ENCODE measurements at regions not wholly inside any gene's neighbourhood (a gene's known extent, or its start where the extent isn't known, plus 50 kb on each side); places are given as distances from the start of the nearest gene placed in this dataset.
"Not testable (repeated sequence)": the region's sequence is repeated elsewhere in the genome, so short reads cannot be mapped to it uniquely, and the experiment has no call there.

- DNase-seq, result no peak
Observed at GRCh38 chr11:87628026-87628580, 547.1 kb downstream of the RAB38 start.

- DNase-seq, result not testable (repeated sequence)
Observed at GRCh38 chr11:87623531-87624365, 551.5 kb downstream of the RAB38 start.

DNA sequence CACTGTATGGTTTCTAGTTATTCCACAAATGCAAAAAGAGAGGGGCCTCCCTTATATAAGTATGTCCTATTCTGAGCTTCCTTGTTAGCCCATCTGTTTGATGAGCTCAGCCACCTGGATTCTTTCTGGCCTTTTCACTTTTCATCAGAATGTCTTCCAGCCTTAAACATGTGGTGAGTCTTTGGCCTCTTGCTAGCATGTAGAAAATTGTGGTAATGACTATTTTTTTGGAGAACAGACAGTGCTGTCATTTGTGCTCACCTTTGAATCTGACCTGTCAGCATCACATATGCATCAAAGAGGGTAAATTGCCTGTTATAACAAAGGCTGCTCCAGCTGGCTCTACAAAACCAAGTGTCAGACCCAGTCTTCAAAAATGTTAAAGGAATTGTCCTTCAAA is 558.7 kb downstream of the RAB38 start:
- no peak for DNase-seq

- no peak for DNase-seq
Observed at GRCh38 chr11:87604350-87604749, 566.6 kb downstream of the TMEM135 start.

DNA sequence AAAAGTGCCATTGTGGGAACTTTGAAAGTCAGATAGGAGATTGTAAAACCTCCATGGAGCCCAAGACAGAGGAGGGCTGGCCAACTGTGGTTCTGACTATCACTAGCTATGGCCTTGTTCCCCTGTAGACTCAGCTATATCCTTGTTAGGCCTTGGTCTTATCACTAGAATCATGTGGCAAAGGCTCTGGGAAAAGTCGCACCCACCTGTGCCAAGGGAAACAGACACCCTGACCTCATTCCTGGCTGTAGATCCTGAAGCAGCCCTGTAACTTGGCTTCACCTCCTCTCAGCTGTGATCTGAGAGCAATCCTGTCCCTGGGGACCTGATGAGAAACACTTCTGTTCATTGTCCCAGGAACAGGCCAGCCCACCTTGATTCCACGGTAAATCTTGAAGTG is 566.2 kb downstream of the TMEM135 start:
- DNase-seq, result no peak

DNA sequence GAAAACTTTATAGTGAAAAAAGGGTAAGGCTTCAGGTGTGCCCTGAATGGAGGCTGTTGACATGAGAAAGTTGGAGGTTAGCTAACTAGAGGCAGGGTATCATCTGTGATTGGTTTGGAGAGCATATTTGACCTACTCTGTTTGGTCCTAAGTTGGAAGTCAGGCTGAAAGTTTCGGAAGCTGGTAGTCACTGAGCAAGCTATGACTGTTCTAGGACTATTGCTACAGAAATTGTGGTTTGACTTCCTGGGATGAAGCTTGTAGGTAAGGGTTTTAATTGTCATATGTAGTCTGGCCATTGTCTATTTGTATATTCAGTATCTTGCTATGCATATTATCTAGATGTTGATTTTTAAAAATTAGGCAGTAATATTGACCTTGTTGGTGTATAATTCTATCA is 565.0 kb downstream of the TMEM135 start:
- no peak for DNase-seq

DNA sequence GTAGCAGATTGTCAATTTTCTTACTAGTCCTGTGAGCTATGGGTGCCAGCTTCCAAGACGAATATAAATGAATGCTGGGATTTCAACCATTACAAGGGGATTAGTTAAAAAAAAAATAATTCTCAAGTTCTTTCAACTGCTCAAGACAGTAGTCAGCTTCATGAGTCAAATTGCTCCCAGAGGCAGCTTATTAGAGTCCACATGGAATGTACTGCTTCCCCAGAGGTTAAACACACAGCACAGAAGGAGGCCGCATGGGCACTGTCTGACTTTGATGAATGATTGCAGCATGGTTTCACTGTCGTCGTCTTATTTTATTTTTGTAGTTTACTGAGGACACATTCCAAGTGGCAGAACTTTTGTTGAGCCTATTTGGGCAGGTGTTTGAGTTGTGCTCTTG is 563.2 kb downstream of the TMEM135 start:
- DNase-seq, result no peak

DNA sequence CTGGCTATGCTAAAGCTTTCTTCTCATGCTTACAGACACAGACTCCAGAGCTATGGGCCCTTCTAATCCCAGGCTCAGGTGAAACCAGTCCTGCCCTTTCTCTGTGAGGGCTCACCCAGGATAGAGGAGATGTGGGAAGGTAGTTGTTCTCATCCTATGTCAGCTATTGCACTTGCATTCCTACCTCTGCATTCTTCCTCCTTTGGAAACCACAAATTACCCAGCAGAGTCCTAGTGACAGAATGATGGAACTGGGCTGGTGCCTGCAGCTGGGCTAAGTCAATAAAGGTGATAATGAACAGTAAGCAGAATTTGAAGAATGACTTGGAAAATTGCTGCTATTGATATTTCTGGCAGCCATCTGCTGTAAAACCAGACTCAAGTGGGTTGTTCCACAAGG is 560.0 kb downstream of the TMEM135 start:
- DNase-seq, result no peak

DNA sequence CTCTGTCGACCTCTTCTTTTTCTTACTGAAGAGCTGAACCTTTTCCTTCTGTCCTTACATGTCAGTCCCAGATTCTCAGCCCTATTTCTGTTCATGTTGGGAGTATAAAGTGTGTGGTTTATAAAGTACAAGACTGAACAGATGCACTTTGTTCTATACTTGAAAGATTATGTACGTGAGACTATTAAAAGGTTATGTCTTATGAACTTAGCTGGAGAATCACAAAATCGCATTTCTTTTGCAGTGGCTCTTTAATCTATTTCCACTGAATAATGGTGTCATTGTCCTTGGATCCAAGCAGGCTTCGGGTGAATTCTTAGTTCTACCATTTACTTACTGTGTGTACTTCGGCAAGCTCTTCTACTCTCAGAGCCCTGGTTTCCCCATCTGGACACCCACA is 558.4 kb downstream of the TMEM135 start:
- no peak for DNase-seq

DNA sequence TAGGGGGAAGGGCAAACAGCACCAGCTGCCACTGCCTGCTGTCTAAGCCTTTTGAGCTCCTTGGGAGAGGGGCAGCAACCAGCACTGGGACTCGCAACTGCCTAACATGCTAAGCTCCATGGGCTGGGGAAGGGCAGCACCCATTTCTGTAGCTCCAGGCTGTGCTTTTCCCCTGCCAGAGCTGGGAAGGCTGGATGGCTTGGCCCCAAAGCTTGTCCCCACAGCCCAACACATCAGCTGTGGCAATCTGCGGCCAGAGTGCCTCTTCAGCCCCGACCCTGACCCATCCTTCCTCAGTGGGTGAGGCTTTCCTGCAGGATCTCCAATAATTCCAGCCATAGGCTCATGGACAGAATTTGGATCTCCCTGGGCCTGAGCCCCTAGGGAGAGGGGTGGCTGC is 551.3 kb downstream of the TMEM135 start:
- DNase-seq, result no peak

GRCh38 chr11:87585613-87586012 is 547.9 kb downstream of the TMEM135 start:
- DNase-seq, result not testable (repeated sequence)

DNA sequence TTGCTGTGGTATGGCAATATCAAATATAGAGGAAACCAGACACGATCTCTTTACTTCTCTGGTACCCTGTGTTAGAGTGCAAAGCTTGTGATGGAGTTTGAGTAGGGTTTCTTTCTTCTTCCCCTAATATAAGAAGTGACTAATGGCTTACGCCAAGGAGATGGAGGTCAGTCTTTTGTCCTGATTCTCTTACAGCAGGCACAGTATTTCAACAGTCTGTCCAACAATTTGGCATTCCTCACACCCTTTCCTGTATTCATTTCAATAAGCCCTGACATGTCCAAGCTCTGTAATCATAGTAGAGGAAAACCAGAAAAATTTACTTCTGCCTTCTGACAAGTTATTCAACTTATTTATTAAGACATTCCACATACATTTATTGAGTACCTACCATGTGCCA is 546.2 kb downstream of the TMEM135 start:
- no peak for DNase-seq

- DNase-seq, result no peak
Observed at GRCh38 chr11:87575088-87575487, 537.4 kb downstream of the TMEM135 start.

GRCh38 chr11:87574193-87574592 is 536.5 kb downstream of the TMEM135 start:
- DNase-seq, result no peak

DNA sequence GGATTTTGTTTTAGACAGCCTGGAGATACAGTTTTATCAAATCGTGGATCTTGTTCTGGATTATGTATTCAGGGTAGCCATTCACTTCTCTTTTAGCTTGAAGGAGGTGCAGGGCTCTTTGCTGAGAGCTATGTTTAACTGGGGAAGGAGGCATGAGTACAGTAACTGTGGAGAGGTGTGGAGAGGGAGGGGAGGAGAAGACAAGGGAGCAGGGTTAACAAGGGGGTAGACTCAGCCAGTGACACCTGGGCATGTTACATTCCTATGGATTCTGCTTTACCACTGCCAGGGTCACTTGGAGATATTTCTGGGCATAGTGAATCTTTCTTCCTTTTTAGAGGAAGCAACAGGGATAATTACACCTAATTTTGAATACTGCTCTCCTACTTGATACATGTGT is 536.0 kb downstream of the TMEM135 start:
- DNase-seq, result no peak

- DNase-seq, result no peak
Observed at GRCh38 chr11:87572881-87573280, 535.1 kb downstream of the TMEM135 start.

GRCh38 chr11:87560352-87560751 is 522.6 kb downstream of the TMEM135 start:
- no peak for DNase-seq

DNA sequence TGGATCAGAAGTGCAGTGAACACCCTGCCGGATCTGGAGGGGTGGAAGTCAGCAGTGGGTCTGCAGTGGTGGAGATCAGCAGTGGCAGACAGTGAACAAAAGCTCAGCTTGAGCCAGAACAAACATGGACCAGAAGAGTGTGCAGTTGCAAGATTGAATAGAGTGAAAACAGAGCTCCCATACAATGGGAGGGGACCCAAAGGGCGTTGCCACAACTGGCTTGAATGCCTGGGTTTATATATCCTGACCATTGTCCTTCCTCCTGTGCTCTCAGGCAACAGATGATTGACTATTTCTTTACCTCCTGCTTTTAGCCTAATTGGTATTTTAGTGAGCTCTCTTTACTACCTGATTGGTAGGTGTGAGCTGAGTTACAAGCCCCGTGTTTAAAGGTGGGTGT is 522.1 kb downstream of the TMEM135 start:
- DNase-seq, result not testable (repeated sequence)

- no peak for DNase-seq
Observed at GRCh38 chr11:87555101-87555500, 517.4 kb downstream of the TMEM135 start.

- DNase-seq, result no peak
Observed at GRCh38 chr11:87548797-87549196, 511.1 kb downstream of the TMEM135 start.

GRCh38 chr11:87545858-87546257 is 508.1 kb downstream of the TMEM135 start:
- DNase-seq, result no peak

DNA sequence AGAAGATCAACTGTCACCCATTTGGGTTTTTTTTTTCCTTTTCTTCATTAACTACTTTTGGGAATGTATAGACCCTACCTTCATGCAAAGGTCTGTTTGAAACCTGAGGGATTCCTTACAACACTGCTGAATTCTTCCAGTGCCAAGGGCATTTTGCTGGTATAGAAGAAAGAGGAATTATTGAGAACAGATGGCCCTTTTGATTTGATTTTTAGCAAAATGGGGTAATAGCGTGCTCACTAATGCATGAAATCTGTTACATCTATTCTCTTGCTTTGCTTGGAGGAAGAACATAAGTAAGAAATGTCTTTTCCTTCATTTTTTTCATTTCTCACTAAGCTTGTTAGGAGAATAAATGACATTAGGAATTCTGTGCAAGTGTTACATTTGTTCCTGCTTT is 501.9 kb downstream of the TMEM135 start:
- DNase-seq, result no peak

DNA sequence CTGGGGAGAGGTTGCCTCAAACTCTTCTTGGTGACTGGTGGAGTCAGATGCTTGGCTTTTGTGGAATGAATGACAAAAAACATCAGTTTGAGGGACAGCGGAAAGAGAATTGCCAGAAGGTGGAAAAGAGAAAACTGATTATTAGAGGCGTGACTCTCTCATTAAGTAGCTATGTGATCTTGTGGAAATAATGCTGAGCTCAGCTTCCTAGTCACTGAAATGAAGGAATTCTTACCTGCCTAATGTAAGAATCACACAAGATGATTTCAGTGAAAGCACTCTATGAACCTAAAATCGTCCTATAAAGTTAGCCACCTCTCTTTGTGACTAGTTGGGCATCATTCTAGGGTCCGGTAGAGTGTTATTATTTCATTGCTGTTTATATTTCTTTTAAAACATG is 498.8 kb downstream of the TMEM135 start:
- DNase-seq, result no peak

DNA sequence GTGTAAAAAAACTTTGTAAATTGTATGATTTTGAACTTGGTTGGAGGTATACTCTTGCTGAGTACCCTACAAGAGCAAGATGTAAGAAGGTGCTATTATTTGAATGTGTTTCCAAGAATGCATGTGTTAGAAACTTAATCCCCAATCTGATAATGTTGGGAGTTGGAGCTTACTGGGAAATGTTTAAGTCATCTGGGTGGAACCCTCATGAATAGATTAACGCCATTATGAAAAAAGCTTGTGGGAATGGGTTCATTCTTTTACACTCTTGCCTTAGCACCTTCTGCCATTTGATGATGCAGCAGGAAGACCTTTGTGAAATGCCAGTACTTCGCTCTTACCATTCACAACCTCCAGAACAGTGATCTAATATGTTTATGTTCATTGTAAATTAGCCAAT is 498.3 kb downstream of the TMEM135 start:
- DNase-seq, result no peak

DNA sequence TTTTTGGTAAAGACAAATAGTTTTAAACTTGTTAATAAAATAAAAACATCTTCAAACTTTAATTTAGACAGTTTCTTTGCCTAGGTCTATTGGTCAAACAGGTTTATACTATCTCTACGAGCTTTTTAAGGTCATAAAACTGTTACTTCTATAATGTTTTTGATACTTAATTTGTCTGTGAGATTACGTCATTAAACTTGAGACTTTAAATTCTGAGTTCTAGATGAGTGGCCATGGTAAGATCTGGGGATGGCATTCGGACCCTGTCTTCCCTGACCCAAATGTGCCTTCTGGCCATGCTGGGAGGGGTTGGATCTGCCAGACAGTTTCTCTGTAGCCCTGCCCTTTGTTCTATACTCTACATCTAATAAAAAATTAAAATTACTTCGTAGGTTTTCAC is 497.8 kb downstream of the TMEM135 start:
- no peak for DNase-seq

Data from hematopoietic multipotent progenitor cell treated with erythropoietin and hydrocortisone succinate and interleukin-3 and kit ligand, for 8 days (in vitro differentiated cells).